K562 (cell line): ENCODE measurements at regions not wholly inside any gene's neighbourhood (a gene's known extent, or its start where the extent isn't known, plus 50 kb on each side); places are given as distances from the start of the nearest gene placed in this dataset.

Experiments used
- ATF3 ChIP-seq, 2 experiments: fragments of 450-650 bp in 1 of 2; sonication (generic) in 1 of 2; formaldehyde crosslinking in 1 of 2; IDR thresholded peaks in 1 of 2; conservative IDR thresholded peaks in 1 of 2; 2 replicates each; pipeline versions ENCODE4 v1.6.1 to v1.8.1; 2016 to 2023; ENCODE audit warnings: mild to moderate bottlenecking in 2 of 2, moderate library complexity in 2 of 2, inconsistent platforms in 1 of 2, missing genetic modification reagents in 1 of 2
- CTCF ChIP-seq, 3 experiments: IDR thresholded peaks in 2 of 3; conservative IDR thresholded peaks in 1 of 3; 2 replicates each; pipeline ENCODE4 v1.5.1; 2011 to 2012; ENCODE audit warnings: low read length in 3 of 3, mild to moderate bottlenecking in 3 of 3, control low read depth in 2 of 3, improper control_type of control experiment in 1 of 3, inconsistent platforms in 1 of 3, low read depth in 1 of 3, mixed read lengths in 1 of 3, moderate library complexity in 1 of 3; ENCODE audit not compliant: insufficient read depth in 2 of 3
- KDM1A ChIP-seq, 2 experiments: fragments of 450-650 bp; IDR thresholded peaks; 2 replicates each; pipeline ENCODE4 v1.6.1; 2016; ENCODE audit warnings: mild to moderate bottlenecking in 2 of 2
- POLR2AphosphoS2 ChIP-seq: IDR thresholded peaks from 2 replicates; pipeline ENCODE4 v1.6.1; 2012; ENCODE audit warnings: low read length, improper control_type of control experiment
- PRDM10 ChIP-seq: fragments of 450-650 bp; IDR thresholded peaks from 2 replicates; pipeline ENCODE4 v1.6.1; 2018; ENCODE audit not compliant: partially characterized antibody
- SIN3A ChIP-seq, 2 experiments: fragments of 150-350 bp in 1 of 2; IDR thresholded peaks; 2 replicates each; pipeline ENCODE4 v1.6.1; 2011 to 2016; ENCODE audit warnings: borderline replicate concordance in 2 of 2, low read depth in 2 of 2, low read length in 2 of 2, mild to moderate bottlenecking in 2 of 2, moderate library complexity in 2 of 2; ENCODE audit not compliant: control insufficient read depth in 1 of 2

DNA sequence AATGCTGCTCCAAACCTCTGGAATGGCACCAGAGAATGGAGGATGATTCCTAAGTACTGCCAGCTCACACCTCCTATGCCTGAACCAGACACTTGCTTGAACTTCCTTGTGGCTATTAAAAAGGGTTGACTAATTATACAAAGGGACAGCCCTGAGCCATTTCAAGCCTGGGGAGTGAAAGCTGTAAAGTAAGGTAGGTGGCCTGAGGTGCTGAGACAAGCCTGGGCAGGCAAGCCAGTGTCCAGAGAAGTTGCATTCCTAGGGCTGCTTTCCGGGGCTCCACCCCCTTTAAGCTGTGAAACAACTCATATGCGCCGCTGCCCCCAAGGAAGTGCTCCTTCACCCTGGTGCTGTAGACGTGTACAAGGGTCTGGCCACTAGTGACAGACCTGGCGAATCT, 79.9 kb upstream of the SLC1A3 start:
- TF ChIP-seq KDM1A (IDR thresholded peaks at IDR 0.05) (no peak), POLR2AphosphoS2 (no peak), SIN3A (IDR thresholded peaks at IDR 0.05; ENCODE audit: borderline replicate concordance in 2 of 2, control insufficient read depth in 1 of 2, low read depth in 2 of 2, low read length in 2 of 2) (no peak), PRDM10 (no peak), CTCF (IDR thresholded peaks at IDR 0.05 in 2 of 3, conservative IDR thresholded peaks at IDR 0.05 in 1 of 3; ENCODE audit: insufficient read depth in 2 of 3, low read depth in 1 of 3, low read length in 3 of 3) (no peak), ATF3 (IDR thresholded peaks at IDR 0.05) (no peak), ATF3 (CRISPR knock-in tag; conservative IDR thresholded peaks at IDR 0.05) (no peak)
